ENCODE measurements at regions not wholly inside any gene's neighbourhood (a gene's known extent, or its start where the extent isn't known, plus 50 kb on each side); places are given as distances from the start of the nearest gene placed in this dataset.

DNA sequence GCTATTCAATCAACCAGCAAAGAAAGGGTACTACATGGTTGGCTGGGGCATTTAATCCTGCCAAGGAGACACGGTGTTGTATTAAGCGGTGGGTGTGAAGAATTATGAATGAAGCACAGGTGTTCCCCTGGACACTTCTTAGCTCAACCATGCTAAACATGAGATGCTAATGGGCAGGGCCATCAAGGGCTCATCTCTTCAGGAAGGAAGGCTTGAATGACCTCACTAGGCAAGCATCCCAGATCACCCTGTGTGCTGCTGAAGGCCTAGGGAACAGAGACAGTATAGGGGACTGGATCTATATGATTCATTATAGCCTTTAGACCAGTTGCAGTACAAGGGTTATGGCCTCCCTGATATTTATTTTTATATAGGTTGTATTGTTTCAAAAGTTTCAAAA is 221.3 kb upstream of the SLCO3A1 start:
- TF ChIP-seq, protein P1, sequence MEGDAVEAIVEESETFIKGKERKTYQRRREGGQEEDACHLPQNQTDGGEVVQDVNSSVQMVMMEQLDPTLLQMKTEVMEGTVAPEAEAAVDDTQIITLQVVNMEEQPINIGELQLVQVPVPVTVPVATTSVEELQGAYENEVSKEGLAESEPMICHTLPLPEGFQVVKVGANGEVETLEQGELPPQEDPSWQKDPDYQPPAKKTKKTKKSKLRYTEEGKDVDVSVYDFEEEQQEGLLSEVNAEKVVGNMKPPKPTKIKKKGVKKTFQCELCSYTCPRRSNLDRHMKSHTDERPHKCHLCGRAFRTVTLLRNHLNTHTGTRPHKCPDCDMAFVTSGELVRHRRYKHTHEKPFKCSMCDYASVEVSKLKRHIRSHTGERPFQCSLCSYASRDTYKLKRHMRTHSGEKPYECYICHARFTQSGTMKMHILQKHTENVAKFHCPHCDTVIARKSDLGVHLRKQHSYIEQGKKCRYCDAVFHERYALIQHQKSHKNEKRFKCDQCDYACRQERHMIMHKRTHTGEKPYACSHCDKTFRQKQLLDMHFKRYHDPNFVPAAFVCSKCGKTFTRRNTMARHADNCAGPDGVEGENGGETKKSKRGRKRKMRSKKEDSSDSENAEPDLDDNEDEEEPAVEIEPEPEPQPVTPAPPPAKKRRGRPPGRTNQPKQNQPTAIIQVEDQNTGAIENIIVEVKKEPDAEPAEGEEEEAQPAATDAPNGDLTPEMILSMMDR (IDR thresholded peaks at IDR 0.05; ENCODE audit: low read depth, low read length, missing control alignments): no peak

DNA sequence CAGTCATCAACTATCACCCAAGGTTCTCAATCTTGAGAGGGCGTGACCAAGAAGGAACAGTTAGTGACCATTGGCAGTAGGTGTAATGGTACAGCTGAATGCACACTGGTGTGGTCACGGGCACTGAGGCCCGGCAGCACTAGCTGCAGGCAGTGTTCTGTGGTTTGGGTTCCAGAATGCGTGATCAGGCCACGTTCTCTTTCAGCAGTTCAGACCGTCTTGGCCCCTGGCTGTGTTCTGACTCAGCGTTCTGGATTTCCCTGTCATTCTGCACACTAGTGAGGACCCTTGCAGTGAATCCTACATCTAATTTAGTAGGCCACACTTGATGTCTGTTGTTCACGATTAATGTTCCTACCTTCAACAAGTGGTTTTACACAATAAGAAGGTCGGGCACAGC is 220.5 kb upstream of the SLCO3A1 start:
- TF ChIP-seq, protein P1 (IDR thresholded peaks at IDR 0.05; ENCODE audit: low read depth, low read length, missing control alignments): no peak
- no peak overlapping the region for H3K4me3 ChIP-seq (ENCODE audit: low read depth, low read length)
- in situ Hi-C loops (cut with HindIII; ENCODE audit: low sequenced_read_pairs): no loop called here
- DNase-seq (ENCODE audit: low read depth): no peak

More for the DNA sequence above, 221.3 kb upstream of the SLCO3A1 start:
- no peak overlapping the region for H3K4me3 ChIP-seq (ENCODE audit: low read depth, low read length)
- no peak for DNase-seq (ENCODE audit: low read depth)
- in situ Hi-C loops (cut with HindIII; ENCODE audit: low sequenced_read_pairs): no loop called here

DNA sequence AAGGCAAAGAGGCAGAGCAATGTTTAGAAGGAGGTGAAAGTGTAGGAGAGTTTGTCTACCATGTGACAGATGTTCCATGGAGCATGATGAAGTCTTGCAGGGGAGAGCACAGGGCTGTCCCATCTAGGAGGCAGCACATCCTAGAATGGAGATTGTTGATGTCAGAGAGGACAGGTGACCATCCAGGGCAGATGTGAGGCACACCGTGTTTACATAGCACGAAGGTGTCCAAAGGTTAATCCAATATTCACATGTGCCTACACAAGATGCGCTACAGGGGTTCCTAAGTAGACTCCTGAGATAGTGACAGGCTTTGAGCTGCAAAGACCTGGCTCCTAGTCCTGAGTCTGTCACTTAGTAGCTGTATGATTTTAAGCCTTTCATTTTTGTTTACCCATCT is 219.3 kb upstream of the SLCO3A1 start:
- DNase-seq (ENCODE audit: low read depth): no peak
- TF ChIP-seq, protein P1 (IDR thresholded peaks at IDR 0.05; ENCODE audit: low read depth, low read length, missing control alignments): no peak
- H3K4me3 ChIP-seq (ENCODE audit: low read depth, low read length): no peak overlapping the region
- in situ Hi-C loops (cut with HindIII; ENCODE audit: low sequenced_read_pairs): no loop called here

DNA sequence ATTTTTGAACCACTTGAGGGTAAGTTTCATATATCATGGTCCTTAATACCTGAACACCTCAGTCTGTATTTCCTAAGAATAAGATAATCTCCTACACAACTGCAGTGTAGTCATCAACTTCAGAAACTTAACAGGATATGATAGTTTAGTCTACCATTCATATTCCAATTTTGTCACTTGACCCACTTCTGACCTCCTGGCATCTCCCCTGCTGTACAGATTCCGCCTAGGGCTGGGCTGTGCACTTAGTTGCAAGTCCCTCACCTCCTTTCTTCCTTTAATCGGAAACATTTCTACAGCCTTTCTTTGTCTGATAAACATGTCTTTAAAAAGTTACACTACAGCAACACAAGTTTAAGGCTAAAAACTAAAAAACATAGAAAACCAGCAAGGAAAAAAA is 218.4 kb upstream of the SLCO3A1 start:
- TF ChIP-seq, protein P1 (IDR thresholded peaks at IDR 0.05; ENCODE audit: low read depth, low read length, missing control alignments): no peak
- DNase-seq (ENCODE audit: low read depth): no peak
- no peak overlapping the region for H3K4me3 ChIP-seq (ENCODE audit: low read depth, low read length)
- in situ Hi-C loops (cut with HindIII; ENCODE audit: low sequenced_read_pairs): no loop called here

DNA sequence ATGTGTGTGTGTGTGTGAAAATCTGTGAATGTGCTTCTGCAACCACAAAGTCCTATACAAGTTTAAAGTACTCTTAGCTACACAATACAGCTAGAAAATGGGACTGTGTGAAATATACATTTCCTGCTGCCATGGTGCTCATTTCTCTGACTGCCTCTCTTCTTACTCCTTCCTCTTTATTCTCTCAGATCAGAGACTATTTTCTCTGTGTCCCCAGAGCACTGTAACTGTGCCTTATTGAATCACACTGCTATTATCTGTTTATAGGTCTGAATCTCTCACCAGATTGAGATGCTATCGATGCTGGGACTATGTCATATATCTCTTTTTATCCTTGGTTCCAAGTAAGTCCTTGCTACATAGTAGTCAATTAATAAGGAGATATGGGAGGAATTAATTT is 217.9 kb upstream of the SLCO3A1 start:
- TF ChIP-seq, protein P1 (IDR thresholded peaks at IDR 0.05; ENCODE audit: low read depth, low read length, missing control alignments): no peak
- DNase-seq (ENCODE audit: low read depth): no peak
- H3K4me3 ChIP-seq (ENCODE audit: low read depth, low read length): no peak overlapping the region
- in situ Hi-C loops (cut with HindIII; ENCODE audit: low sequenced_read_pairs): no loop called here

DNA sequence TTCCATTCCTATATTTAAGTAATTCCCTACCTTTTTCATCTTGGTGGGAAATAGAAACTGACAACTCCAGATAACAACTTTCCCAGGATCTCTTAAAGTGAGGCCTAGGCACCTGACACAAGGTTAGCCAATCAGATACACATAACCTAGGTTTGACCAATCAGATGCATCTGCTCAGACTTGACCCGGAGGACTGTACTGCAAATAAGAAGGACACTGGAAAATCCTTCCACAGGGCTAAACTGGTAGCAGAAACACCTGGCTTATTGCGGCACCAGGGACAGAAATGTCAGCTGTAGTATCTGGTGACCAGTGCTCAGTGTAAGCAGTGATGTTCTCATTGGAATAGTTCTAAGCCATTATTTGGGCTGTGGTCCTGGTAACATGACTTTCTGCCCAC is 204.5 kb upstream of the SLCO3A1 start:
- in situ Hi-C loops (cut with HindIII; ENCODE audit: low sequenced_read_pairs): no loop called here

More for the DNA sequence above, 204.5 kb upstream of the SLCO3A1 start:
- TF ChIP-seq, protein P1 (IDR thresholded peaks at IDR 0.05; ENCODE audit: low read depth, low read length, missing control alignments): no peak
- DNase-seq (ENCODE audit: low read depth): no peak
- no peak overlapping the region for H3K4me3 ChIP-seq (ENCODE audit: low read depth, low read length)
